ENCODE measurements at regions not wholly inside any gene's neighbourhood (a gene's known extent, or its start where the extent isn't known, plus 50 kb on each side); places are given as distances from the start of the nearest gene placed in this dataset.

DNA sequence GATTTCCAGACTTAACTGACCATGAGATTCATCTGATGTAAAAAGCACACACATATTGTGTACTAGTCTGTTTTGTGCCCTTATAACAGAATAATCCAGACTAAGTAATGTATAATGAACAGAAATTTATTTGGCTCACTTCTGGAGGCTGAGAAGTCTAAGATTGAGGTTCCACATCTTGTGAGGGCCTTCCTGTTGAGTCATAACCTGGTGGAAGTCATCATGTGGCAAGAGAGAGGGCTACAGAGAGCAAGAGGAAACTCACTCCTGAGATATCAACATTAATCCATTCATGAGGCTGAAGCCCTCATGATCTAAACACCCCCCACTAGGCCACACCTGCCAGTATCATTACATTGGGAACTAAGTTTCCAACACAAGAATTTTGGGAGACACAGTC lies 977.6 kb downstream of the MCTP2 start:
- DNase-seq (no peak), ATAC-seq (no peak)
- TF ChIP-seq, protein P1, sequence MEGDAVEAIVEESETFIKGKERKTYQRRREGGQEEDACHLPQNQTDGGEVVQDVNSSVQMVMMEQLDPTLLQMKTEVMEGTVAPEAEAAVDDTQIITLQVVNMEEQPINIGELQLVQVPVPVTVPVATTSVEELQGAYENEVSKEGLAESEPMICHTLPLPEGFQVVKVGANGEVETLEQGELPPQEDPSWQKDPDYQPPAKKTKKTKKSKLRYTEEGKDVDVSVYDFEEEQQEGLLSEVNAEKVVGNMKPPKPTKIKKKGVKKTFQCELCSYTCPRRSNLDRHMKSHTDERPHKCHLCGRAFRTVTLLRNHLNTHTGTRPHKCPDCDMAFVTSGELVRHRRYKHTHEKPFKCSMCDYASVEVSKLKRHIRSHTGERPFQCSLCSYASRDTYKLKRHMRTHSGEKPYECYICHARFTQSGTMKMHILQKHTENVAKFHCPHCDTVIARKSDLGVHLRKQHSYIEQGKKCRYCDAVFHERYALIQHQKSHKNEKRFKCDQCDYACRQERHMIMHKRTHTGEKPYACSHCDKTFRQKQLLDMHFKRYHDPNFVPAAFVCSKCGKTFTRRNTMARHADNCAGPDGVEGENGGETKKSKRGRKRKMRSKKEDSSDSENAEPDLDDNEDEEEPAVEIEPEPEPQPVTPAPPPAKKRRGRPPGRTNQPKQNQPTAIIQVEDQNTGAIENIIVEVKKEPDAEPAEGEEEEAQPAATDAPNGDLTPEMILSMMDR (IDR thresholded peaks at IDR 0.05), result no peak
- H3K9me3 ChIP-seq, result peaks cover 5% of the 10 kb centered on the region
- H3K27me3 ChIP-seq (ENCODE audit: low read depth), result no peaks in the 10 kb centered on the region
- intact Hi-C loops (cut with DNase I), result no loop called here
- H3K27ac ChIP-seq, result no peak overlapping the region
- H3K4me3 ChIP-seq, result no peak overlapping the region
- no peaks in the 10 kb centered on the region for H3K36me3 ChIP-seq
- no peaks in the 10 kb centered on the region for H3K4me1 ChIP-seq

DNA sequence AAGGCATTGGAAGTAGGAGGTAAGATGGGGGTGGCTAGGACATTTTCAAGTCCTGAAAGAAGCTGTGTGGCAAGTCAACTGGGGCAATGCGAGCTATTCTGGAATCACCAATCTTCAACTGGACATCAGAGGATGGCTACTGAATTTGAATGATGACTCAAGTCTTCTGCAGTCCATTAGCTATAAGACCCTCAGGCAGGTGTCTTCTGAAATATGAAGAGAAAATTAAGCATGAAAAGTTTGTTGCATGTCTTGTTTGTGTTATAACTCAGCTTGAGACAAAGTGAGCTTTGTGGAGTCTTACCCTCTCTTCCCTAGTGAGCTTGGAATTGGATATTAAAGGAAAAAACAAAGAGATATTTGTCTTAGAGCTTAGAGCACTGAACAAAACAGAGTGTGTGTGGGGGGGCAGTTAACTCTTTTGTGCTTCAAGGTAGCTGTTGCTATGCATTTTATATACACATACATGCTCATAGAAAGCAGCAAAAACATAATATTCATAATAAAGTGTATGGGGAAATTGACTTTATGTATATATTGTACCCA lies 979.1 kb downstream of the MCTP2 start:
- TF ChIP-seq, protein P1 (IDR thresholded peaks at IDR 0.05), result no peak
- no peak for ATAC-seq
- H3K4me3 ChIP-seq, result no peak overlapping the region
- intact Hi-C loops (cut with DNase I), result no loop called here
- H3K36me3 ChIP-seq, result no peaks in the 10 kb centered on the region
- no peak for DNase-seq
- peaks cover 5% of the 10 kb centered on the region for H3K9me3 ChIP-seq
- no peaks in the 10 kb centered on the region for H3K4me1 ChIP-seq
- no peak overlapping the region for H3K27ac ChIP-seq
- no peaks in the 10 kb centered on the region for H3K27me3 ChIP-seq (ENCODE audit: low read depth)

DNA sequence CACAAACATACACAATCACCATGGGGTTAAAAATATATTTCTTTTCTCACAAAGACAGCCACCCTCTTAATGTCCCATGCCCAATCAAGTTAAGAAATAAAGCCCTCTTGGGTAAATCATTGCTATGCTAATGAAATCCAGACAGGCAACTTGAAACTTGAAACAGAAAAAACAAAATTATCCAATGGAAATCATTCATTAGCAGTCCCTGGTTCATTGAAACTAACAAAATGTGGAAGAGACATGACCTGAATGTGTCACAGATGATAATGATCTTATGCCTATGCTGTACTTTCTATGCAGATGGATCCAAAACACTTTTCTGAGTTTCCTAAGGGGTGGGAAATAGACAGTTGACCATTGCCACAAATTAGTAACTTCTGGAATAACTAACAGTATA lies 983.7 kb downstream of the MCTP2 start:
- Histone ChIP-seq H3K36me3 (no peaks in the 10 kb centered on the region), H3K4me3 (no peak overlapping the region), H3K27ac (no peak overlapping the region), H3K4me1 (no peaks in the 10 kb centered on the region), H3K27me3 (ENCODE audit: low read depth) (no peaks in the 10 kb centered on the region), H3K9me3 (peaks cover 5% of the 10 kb centered on the region)
- TF ChIP-seq, protein P1 (IDR thresholded peaks at IDR 0.05), result no peak
- ATAC-seq, result no peak
- intact Hi-C loops (cut with DNase I), result no loop called here
- DNase-seq, result no peak

DNA sequence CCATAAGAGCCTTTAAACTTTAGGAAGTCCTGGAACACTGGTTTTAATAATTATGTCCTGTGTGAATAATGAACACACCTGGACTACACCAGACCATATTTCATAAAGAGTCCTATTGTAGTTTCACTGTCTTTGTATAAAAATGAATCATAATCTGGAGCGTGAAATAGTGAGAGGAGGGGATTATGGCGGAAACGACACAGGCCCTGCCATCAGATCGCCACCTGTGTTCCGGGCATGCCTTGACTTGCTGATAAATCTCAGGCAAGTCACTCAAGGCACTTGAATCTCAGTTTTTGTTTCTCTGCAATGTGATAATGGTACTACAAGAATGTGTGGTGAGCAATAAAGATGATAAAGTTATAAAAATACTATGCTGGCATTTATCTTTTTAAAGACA lies 995.5 kb downstream of the MCTP2 start:
- no peak overlapping the region for H3K4me3 ChIP-seq
- H3K27ac ChIP-seq, result no peak overlapping the region
- H3K4me1 ChIP-seq, result no peaks in the 10 kb centered on the region
- no peaks in the 10 kb centered on the region for H3K27me3 ChIP-seq (ENCODE audit: low read depth)
- peaks cover 7% of the 10 kb centered on the region for H3K9me3 ChIP-seq
- H3K36me3 ChIP-seq, result no peaks in the 10 kb centered on the region
- intact Hi-C loops (cut with DNase I), result no loop called here
- TF ChIP-seq, protein P1 (IDR thresholded peaks at IDR 0.05), result no peak
- ATAC-seq (no peak), DNase-seq (no peak)

DNA sequence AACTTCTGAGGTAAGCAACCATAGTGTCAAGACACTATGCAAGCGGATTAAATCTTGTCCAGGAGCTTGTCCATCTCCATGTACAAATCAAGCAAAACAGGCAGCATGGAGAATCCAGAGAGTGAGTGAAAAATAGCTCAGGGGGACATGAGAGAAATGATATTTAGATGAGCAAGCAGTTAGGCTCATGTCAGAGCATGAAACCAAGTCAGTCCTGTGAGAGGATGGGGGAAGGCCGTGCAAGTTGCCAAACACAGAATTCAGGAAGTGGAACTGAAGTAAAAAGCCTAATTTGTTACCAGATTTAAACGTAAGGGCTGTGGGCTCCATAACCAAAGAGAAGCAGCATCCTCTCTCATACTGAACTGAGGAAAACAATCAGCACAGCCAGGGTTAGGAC lies 995.9 kb downstream of the MCTP2 start:
- no peaks in the 10 kb centered on the region for H3K27me3 ChIP-seq (ENCODE audit: low read depth)
- no peak for DNase-seq
- intact Hi-C loops (cut with DNase I), result no loop called here
- no peak overlapping the region for H3K27ac ChIP-seq
- no peaks in the 10 kb centered on the region for H3K36me3 ChIP-seq
- TF ChIP-seq, protein P1 (IDR thresholded peaks at IDR 0.05), result no peak
- ATAC-seq, result no peak
- H3K4me1 ChIP-seq, result no peaks in the 10 kb centered on the region
- peaks cover 7% of the 10 kb centered on the region for H3K9me3 ChIP-seq
- no peak overlapping the region for H3K4me3 ChIP-seq

All from lower lobe of right lung (tissue), 2 donors.